Cardiac muscle cell (in vitro differentiated cells and primary cell): ENCODE measurements at regions not wholly inside any gene's neighbourhood (a gene's known extent, or its start where the extent isn't known, plus 50 kb on each side); places are given as distances from the start of the nearest gene placed in this dataset.
A peak's percentile ranks its signal among the peaks of the same experiment; 100 is the strongest.

Experiments
- DNase-seq, 2 donors: peaks; one replicate each; pipeline versions ENCODE4 v3.0.0 to v3.0.0-alpha.2; 2010 to 2017; ENCODE audit warnings: low read depth in 1 of 2, low spot score in 1 of 2
- H3K27ac ChIP-seq: fragments of 200-600 bp; sonication (generic); 2 replicates; pipeline ENCODE4 v1.5.1; 2016
- H3K27me3 ChIP-seq: fragments of 200-600 bp; sonication (generic); 2 replicates; pipeline ENCODE4 v1.6.0; 2016; ENCODE audit warnings: control low read depth
- H3K36me3 ChIP-seq: fragments of 200-600 bp; sonication (generic); 2 replicates; pipeline ENCODE4 v1.5.1; 2016; ENCODE audit warnings: control low read depth
- H3K4me1 ChIP-seq: fragments of 200-600 bp; sonication (generic); 2 replicates; pipeline ENCODE4 v1.8.1; 2017; ENCODE audit warnings: low read depth, mild to moderate bottlenecking, mixed run types
- H3K4me3 ChIP-seq: fragments of 200-600 bp; sonication (generic); 2 replicates; pipeline ENCODE4 v1.5.1; 2016; ENCODE audit warnings: mild to moderate bottlenecking
- H3K9me3 ChIP-seq: fragments of 200-600 bp; sonication (generic); 2 replicates; pipeline ENCODE4 v1.5.1; 2017; ENCODE audit warnings: low read depth, mild to moderate bottlenecking, control low read depth
- TF ChIP-seq, protein P1 (sequence below): IDR thresholded peaks from 2 replicates; pipeline ENCODE4 v1.5.1; 2012; ENCODE audit warnings: low read depth, mild to moderate bottlenecking, low read length

- TF ChIP-seq, protein P1, sequence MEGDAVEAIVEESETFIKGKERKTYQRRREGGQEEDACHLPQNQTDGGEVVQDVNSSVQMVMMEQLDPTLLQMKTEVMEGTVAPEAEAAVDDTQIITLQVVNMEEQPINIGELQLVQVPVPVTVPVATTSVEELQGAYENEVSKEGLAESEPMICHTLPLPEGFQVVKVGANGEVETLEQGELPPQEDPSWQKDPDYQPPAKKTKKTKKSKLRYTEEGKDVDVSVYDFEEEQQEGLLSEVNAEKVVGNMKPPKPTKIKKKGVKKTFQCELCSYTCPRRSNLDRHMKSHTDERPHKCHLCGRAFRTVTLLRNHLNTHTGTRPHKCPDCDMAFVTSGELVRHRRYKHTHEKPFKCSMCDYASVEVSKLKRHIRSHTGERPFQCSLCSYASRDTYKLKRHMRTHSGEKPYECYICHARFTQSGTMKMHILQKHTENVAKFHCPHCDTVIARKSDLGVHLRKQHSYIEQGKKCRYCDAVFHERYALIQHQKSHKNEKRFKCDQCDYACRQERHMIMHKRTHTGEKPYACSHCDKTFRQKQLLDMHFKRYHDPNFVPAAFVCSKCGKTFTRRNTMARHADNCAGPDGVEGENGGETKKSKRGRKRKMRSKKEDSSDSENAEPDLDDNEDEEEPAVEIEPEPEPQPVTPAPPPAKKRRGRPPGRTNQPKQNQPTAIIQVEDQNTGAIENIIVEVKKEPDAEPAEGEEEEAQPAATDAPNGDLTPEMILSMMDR = no peak
- no peaks in the 10 kb centered on the region for H3K9me3 ChIP-seq
Observed at GRCh38 chr3:168453623-168454022, 357.9 kb upstream of the GOLIM4 start.

DNA sequence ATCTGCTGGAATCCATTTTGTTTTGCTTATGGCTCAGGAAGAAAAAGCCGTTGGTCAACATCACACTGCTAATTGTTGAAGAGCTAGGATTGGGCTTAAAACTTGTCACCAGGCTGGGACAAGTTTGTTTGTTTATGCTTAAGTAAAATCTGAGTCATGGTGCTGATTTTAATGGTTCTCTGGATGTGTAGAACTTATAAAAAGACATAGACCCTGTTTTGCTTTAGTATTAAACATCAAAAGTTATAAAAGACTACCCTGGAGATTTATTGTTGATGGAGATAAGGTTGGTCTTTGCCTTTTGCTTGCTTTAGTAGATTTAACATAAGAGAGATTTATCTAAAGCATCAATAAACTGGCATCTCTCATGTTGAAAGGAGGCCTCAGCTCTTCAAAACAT is 348.2 kb upstream of the GOLIM4 start:
- H3K4me1 ChIP-seq = peaks cover 19% of the 10 kb centered on the region
- H3K4me3 ChIP-seq = no peak overlapping the region
- H3K36me3 ChIP-seq = no peaks in the 10 kb centered on the region
- TF ChIP-seq, protein P1 = no peak
- H3K27me3 ChIP-seq = no peaks in the 10 kb centered on the region
- no peak overlapping the region for H3K27ac ChIP-seq
- no peak for DNase-seq
- no peaks in the 10 kb centered on the region for H3K9me3 ChIP-seq

More at GRCh38 chr3:168453623-168454022, 357.9 kb upstream of the GOLIM4 start:
- H3K27me3 ChIP-seq = no peaks in the 10 kb centered on the region
- no peaks in the 10 kb centered on the region for H3K36me3 ChIP-seq
- no peaks in the 10 kb centered on the region for H3K4me1 ChIP-seq
- no peak overlapping the region for H3K27ac ChIP-seq
- no peak overlapping the region for H3K4me3 ChIP-seq
- no peak for DNase-seq

DNA sequence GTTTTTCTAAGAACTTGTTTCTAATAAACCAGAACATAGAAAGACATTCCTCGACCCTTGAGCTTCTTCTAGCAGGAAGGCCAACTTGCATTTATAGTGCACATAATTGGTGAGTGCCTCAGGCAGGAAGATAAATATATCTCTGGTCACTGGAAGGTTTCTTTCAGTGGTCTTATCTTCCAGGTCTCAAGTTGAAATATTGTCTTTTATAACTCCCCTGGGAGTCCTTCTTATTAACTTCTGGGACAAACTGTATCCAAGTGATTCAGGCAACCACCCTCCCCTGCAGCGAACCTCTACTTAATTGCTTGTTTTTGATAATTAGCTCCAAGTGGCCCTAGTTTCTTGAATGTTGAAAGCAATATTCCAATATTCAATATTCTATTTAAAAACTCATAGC is 346.8 kb upstream of the GOLIM4 start:
- TF ChIP-seq, protein P1 = no peak
- no peaks in the 10 kb centered on the region for H3K27me3 ChIP-seq
- no peaks in the 10 kb centered on the region for H3K36me3 ChIP-seq
- peak in 1 of 2 donors; percentile 6 for DNase-seq
- peaks cover 19% of the 10 kb centered on the region for H3K4me1 ChIP-seq
- H3K9me3 ChIP-seq = no peaks in the 10 kb centered on the region
- no peak overlapping the region for H3K4me3 ChIP-seq
- H3K27ac ChIP-seq = no peak overlapping the region

DNA sequence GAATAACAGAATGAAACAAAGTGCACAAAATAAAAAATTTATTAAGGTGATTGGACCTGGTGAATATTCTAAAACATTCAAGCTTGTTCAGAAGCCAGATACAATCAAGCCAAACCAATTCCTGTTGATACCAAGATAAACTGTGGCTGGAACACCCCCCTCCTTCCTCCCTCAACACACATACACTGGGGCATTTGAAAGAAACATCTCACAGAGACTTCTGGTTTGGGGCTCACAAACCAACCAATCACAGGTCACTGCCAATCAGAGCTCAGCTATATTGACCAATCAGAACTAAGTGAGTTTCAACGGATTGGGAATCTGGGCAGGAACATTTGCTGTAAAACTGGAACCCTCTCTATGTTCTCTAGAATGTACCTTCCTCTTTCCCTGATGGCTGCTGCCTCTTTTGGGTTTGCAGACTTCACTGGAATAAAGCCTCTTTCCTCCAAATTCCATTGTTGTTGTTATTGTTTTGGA is 340.6 kb upstream of the GOLIM4 start:
- Histone ChIP-seq H3K27me3 (no peaks in the 10 kb centered on the region), H3K4me3 (no peak overlapping the region), H3K9me3 (no peaks in the 10 kb centered on the region), H3K36me3 (no peaks in the 10 kb centered on the region), H3K4me1 (peaks cover 11% of the 10 kb centered on the region), H3K27ac (no peak overlapping the region)
- TF ChIP-seq, protein P1 = no peak
- DNase-seq = no peak

- no peaks in the 10 kb centered on the region for H3K9me3 ChIP-seq
- H3K36me3 ChIP-seq = no peaks in the 10 kb centered on the region
- no peaks in the 10 kb centered on the region for H3K27me3 ChIP-seq
- TF ChIP-seq, protein P1 = no peak
- DNase-seq = no peak
- no peak overlapping the region for H3K27ac ChIP-seq
- H3K4me3 ChIP-seq = no peak overlapping the region
- H3K4me1 ChIP-seq = peaks cover 3% of the 10 kb centered on the region
Observed at GRCh38 chr3:168431491-168431890, 335.8 kb upstream of the GOLIM4 start.
